Tibial nerve (tissue), 4 donors: ENCODE measurements at regions not wholly inside any gene's neighbourhood (a gene's known extent, or its start where the extent isn't known, plus 50 kb on each side); places are given as distances from the start of the nearest gene placed in this dataset.

Experiments used
- CTCF ChIP-seq, 5 experiments: fragments of 200-600 bp in 3 of 5; fragments of 450-650 bp in 2 of 5; sonication (generic) in 3 of 5; IDR thresholded peaks; one replicate each; pipeline ENCODE4 v1.5.1; 2016 to 2019; ENCODE audit warnings: antibody characterized with exemption in 5 of 5, mild to moderate bottlenecking in 3 of 5, moderate library complexity in 2 of 5
- EP300 ChIP-seq, 2 donors: sonication (generic); formaldehyde crosslinking; IDR thresholded peaks; one replicate each; pipeline ENCODE4 v1.6.1; 2017; ENCODE audit warnings: antibody characterized with exemption in 2 of 2, mild to moderate bottlenecking in 1 of 2
- POLR2A ChIP-seq, 2 donors: fragments of 450-650 bp; IDR thresholded peaks; one replicate each; pipeline ENCODE4 v1.6.1; 2017; ENCODE audit warnings: antibody characterized with exemption in 2 of 2, mild to moderate bottlenecking in 2 of 2, moderate library complexity in 2 of 2

- TF ChIP-seq EP300 (IDR thresholded peaks at IDR 0.05) = no peak
- no peak for TF ChIP-seq CTCF (IDR thresholded peaks at IDR 0.05)
- no peak for TF ChIP-seq POLR2A (IDR thresholded peaks at IDR 0.05)
Observed at GRCh38 chr10:2488446-2489005, 578.8 kb upstream of the PFKP start.
